HTR-8/SVneo (cell line): ENCODE measurements at regions not wholly inside any gene's neighbourhood (a gene's known extent, or its start where the extent isn't known, plus 50 kb on each side); places are given as distances from the start of the nearest gene placed in this dataset.

Experiments
- DNase-seq: peaks from one replicate; pipeline ENCODE4 v3.0.0; 2011; ENCODE audit warnings: low spot score, mixed read lengths; ENCODE audit not compliant: insufficient read length
- FAIRE-seq: peaks from 2 replicates; lab custom pipeline; 2011; peaks lifted over from hg19 to GRCh38; lab: Jason Lieb, UNC

DNA sequence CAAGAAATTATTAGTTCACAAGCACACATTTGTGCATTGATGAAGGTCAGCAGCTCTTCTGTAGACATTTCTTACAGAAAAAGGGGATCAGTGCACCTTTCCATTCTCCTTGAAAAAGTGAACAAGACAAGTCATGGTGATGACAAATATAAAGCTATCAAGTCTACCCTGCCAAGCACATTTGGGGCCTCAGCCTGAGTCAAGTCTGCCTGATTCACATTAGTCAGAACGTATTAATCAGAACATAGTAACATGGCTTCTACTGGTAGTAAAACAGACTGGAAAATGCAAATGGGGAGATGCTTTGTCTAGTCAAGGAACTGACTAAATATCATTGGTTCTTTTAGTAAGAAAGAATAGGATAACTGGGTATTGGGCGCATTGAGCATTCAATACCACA, 2305.1 kb downstream of the PCDH7 start:
- no peak for FAIRE-seq
- no peak for DNase-seq

- no peak for DNase-seq
- no peak for FAIRE-seq
These were observed 2309.8 kb downstream of the PCDH7 start for GRCh38 chr4:33029976-33030375.

GRCh38 chr4:33031328-33031727, 2311.2 kb downstream of the PCDH7 start:
- DNase-seq = no peak
- no peak for FAIRE-seq

GRCh38 chr4:33037464-33037863, 2317.3 kb downstream of the PCDH7 start:
- no peak for FAIRE-seq
- no peak for DNase-seq

DNA sequence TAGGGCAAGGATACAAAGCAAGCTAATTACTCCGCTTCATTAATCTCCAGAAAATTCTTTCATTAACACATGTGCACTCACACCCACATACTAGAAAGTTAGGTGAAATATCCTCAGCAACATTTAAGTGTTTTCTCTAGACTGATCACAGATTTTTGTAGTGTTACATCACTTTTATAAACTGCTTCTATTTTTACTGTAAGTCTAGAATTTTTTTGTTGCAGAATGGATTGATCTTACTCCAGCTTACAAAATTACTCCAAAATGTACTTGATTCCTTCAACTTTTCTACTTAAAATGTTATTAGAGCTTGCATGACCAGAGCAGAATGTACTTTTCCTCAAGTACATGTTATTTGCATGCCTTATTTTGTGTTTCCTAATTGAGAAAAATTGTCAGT, 2325.2 kb downstream of the PCDH7 start:
- DNase-seq = no peak
- no peak for FAIRE-seq

DNA sequence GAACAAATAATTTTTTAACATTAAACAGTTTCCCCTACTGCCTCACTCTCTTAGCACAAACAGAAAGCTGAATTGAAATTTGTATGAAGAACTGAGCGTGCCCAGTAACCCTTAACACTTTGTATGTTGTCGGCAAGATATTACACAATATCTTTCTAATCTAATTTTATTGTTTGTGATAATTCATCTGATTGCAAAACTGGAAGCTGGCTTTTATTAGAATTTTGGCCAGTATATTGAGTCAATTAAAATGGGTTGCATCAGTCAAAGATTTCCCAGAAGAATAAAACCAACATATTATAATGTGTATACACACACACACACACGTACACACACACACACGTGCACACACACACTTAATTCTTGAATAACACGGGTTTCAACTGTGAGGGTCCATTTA, 2332.1 kb downstream of the PCDH7 start:
- DNase-seq (no peak), FAIRE-seq (no peak)

DNA sequence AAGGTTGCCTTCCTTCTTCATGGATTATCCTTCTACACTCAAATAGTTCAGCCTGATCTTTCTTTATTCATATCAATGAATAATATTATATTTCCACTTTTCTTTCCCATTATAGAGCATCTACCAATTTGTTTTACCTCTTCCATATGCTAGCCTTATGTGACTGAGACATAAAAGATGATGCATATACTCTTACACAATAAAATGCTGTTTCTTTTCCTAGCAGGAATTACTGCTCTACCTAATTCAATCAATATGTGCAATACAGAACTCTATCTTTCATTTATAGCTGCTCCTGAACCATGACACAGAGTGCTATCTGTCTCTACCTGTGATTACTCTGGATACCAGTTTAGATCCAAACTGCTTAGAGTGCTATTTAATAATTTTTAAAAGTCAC, 2334.0 kb downstream of the PCDH7 start:
- FAIRE-seq (no peak), DNase-seq (no peak)

DNA sequence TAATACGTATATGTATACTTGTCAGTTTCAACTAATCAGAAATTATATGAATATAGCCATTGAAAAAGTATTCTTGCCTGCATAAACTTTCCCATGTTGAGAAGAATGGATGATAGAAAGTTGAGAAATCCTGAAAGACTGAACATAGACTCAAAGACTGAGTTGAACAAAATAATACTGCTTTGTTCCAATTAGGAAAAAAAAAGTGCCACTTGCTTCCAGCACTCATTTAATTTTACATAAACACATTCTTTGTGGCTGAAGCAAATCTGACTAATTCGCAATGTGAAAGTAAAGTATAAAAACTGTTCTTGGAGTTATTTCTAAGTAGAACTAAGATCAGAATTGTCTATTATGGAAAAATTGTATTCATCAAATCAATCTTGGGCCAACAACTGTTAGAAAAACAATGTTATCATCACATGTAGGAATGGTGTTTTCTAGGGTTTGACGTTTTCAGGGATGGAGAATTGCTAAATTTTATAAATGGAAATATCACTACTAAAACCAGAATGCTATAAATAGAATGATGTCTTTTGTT, 2334.6 kb downstream of the PCDH7 start:
- no peak for FAIRE-seq

GRCh38 chr4:33057736-33058135, 2337.6 kb downstream of the PCDH7 start:
- FAIRE-seq (no peak), DNase-seq (no peak)

More for the DNA sequence above, 2334.6 kb downstream of the PCDH7 start:
- no peak for DNase-seq

GRCh38 chr4:33058998-33059397, 2338.8 kb downstream of the PCDH7 start:
- DNase-seq = no peak

GRCh38 chr4:33060674-33061542, 2340.7 kb downstream of the PCDH7 start:
- FAIRE-seq = peak; percentile 20
- DNase-seq = peak; percentile 5

More at GRCh38 chr4:33058998-33059397, 2338.8 kb downstream of the PCDH7 start:
- no peak for FAIRE-seq

- DNase-seq (no peak), FAIRE-seq (no peak)
These were observed 2341.6 kb downstream of the PCDH7 start for GRCh38 chr4:33061727-33062126.

- DNase-seq (no peak), FAIRE-seq (no peak)
These were observed 2342.1 kb downstream of the PCDH7 start for GRCh38 chr4:33062155-33062806.

DNA sequence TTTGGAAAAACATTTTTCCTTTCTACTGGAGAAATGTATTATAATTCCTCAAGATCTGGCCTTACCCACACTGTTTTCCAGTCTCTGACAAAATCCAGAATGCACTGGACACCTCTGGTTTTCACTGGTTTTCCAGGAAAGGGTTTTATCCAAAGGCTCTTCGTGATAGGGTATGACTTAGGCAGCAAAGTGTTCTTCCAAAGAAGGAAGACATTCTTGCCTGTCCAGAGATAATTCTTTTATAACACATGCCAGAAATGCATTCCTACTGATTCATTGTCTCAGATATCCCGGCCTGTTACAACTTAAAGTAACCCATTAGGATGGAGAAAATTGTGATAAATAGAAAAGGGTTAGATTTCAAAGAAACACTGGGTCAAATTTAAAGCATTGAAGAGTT, 2343.1 kb downstream of the PCDH7 start:
- FAIRE-seq = no peak
- peak; percentile 3 for DNase-seq

DNA sequence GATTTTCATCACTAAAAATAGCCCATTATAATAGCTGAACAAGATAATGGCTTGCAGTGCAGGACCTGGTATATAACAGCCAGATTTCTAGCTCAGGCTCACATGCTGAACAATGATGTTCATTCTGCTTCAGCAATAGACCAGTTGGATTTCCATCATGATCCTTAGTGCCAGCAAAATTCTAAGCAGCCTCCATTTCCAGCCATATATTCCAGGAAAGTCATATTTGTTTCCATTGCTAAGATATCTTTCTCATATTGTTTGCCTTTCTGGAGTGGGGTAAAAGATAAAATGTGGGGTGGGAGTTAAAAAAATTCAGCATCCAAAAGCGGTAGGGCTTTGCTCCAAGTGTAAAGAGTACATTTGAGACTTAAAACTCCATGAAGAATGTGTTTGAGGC, 2344.1 kb downstream of the PCDH7 start:
- FAIRE-seq = no peak
- DNase-seq = no peak

- DNase-seq (no peak), FAIRE-seq (no peak)
These were observed 2345.6 kb downstream of the PCDH7 start for GRCh38 chr4:33065749-33066148.

- FAIRE-seq = no peak
- no peak for DNase-seq
These were observed 2347.1 kb downstream of the PCDH7 start for GRCh38 chr4:33067221-33067620.

- DNase-seq (no peak), FAIRE-seq (no peak)
These were observed 2348.4 kb downstream of the PCDH7 start for GRCh38 chr4:33068539-33068938.

GRCh38 chr4:33071535-33071934, 2351.4 kb downstream of the PCDH7 start:
- DNase-seq (no peak), FAIRE-seq (no peak)

GRCh38 chr4:33072298-33073089, 2352.3 kb downstream of the PCDH7 start:
- FAIRE-seq = no peak

GRCh38 chr4:33073811-33074210, 2353.6 kb downstream of the PCDH7 start:
- no peak for FAIRE-seq
- DNase-seq = peak; percentile 14

More at GRCh38 chr4:33072298-33073089, 2352.3 kb downstream of the PCDH7 start:
- DNase-seq = no peak
